ENCODE measurements at regions not wholly inside any gene's neighbourhood (a gene's known extent, or its start where the extent isn't known, plus 50 kb on each side); places are given as distances from the start of the nearest gene placed in this dataset.
"Not testable (repeated sequence)": the region's sequence is repeated elsewhere in the genome, so short reads cannot be mapped to it uniquely, and the experiment has no call there.

DNA sequence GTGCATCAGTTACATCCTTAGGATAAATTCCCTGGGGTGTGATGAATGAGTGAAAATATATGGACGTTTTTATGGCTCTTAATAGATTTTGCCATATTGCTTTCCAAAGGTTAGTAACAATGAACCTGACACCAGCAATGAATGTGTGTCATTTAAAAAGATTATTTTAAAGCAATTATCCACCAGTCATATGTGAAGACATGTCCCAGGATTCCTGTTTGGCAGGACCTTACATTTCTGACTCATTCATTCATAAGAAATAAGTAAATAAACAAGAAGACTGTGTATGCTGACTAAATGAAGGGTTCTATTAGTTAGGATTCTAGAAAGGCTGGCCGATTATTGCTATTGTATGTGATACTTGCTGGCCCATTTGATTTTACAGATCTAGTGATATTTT lies 201.5 kb downstream of the SOX2 start:
- TF ChIP-seq, protein P1, sequence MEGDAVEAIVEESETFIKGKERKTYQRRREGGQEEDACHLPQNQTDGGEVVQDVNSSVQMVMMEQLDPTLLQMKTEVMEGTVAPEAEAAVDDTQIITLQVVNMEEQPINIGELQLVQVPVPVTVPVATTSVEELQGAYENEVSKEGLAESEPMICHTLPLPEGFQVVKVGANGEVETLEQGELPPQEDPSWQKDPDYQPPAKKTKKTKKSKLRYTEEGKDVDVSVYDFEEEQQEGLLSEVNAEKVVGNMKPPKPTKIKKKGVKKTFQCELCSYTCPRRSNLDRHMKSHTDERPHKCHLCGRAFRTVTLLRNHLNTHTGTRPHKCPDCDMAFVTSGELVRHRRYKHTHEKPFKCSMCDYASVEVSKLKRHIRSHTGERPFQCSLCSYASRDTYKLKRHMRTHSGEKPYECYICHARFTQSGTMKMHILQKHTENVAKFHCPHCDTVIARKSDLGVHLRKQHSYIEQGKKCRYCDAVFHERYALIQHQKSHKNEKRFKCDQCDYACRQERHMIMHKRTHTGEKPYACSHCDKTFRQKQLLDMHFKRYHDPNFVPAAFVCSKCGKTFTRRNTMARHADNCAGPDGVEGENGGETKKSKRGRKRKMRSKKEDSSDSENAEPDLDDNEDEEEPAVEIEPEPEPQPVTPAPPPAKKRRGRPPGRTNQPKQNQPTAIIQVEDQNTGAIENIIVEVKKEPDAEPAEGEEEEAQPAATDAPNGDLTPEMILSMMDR (IDR thresholded peaks at IDR 0.05): no peak
- ATAC-seq (ENCODE audit: low FRiP score): no peak
- no peak for DNase-seq (ENCODE audit: low spot score)

DNA sequence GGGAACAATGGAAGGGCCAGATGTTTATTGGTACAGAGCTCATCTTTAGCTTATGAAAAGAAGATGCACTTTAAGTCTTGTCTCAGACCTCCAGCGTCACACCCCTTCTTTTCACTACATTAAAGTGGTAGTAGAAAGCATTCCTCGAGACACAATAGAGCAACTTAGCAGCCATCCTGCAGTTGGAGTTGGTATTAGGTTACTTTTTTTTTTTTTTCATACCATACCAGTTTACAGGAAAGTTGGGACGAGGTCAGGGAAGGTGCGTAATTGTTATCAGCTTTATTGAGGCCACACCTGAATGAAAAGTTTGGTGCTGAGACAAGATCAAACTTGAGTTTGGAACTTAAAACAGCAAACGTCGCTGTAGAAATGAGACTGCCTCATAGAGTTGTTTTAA lies 203.8 kb downstream of the SOX2 start:
- ATAC-seq (ENCODE audit: low FRiP score) (no peak), DNase-seq (ENCODE audit: low spot score) (no peak)
- TF ChIP-seq, protein P1 (IDR thresholded peaks at IDR 0.05): no peak

DNA sequence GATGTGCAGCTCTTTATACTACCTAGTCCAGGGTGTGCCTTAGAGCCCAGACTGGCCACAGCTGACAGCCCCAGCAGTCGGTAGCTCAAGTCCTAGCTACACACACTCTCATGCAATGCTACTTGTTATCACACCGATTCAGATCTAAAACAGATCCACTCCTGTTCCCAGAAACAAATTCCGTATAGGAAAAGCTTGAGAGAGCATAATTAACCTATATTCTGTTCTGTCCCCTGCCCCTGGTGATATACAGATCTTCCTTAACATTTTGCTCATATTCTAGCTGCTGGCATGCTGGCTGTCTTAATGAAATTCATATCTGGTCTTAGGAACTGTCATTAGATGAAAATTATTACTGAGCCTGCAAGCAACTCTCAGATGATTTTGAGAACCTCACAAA lies 204.3 kb downstream of the SOX2 start:
- no peak for ATAC-seq (ENCODE audit: low FRiP score)
- TF ChIP-seq, protein P1 (IDR thresholded peaks at IDR 0.05): no peak
- no peak for DNase-seq (ENCODE audit: low spot score)

DNA sequence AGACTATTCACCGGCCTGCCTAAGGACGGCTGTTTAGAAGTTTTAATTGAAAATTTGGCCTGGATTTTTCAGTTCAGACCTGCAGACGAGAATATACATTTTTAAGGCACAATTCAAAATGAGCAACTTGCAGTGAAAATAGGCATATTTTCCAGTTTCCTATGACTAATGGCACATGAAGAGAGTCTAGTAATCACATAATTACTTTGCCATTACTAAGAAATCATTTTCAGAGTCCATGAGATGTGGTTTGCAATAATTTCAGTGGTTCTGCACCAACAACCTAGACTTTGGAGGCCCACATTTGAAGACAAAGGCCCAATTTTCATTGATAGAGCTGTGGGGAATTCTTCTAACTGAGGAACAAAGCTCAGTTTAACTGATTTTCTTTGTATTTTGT lies 205.3 kb downstream of the SOX2 start:
- TF ChIP-seq, protein P1 (IDR thresholded peaks at IDR 0.05): no peak
- DNase-seq (ENCODE audit: low spot score) (no peak), ATAC-seq (ENCODE audit: low FRiP score) (no peak)

DNA sequence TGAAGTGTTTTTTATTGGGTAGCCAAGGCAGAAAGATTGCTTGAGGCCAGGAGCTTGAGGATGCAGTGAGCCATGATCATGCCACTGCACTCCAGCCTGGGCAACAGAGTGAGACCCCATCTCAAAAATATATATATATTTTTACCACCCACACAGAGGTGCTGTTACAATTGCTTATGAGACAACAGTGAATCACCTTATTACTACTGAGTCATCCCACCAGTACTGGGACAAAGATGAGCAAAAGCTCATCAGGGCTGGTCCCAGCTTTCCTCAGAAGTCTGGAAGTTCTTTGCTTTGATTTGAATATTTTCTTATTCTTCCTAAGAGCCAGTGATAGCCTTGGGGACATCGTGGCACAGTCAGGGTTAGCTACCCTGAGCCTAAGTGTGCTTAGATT lies 207.7 kb downstream of the SOX2 start:
- ATAC-seq (ENCODE audit: low FRiP score): no peak
- TF ChIP-seq, protein P1 (IDR thresholded peaks at IDR 0.05): no peak
- DNase-seq (ENCODE audit: low spot score): no peak

DNA sequence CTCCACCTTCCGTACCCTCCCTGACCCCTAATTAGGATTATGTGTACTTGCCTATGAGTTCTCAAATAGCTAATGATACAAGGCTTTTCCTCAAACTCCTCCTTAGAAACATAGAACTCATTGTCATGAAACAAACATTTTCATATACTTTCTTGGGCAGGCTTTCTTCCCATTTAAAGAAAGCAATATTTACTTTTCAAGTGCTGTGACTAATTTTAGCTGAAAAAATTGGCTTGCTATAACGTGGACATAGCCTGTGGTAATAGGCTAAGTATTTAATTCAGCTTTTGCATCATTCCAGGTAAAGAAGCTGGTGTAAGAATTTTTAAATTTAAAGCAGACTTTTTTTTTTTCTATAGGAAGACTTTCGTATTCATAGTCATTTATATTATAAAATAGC lies 208.7 kb downstream of the SOX2 start:
- no peak for ATAC-seq (ENCODE audit: low FRiP score)
- TF ChIP-seq, protein P1 (IDR thresholded peaks at IDR 0.05): no peak
- no peak for DNase-seq (ENCODE audit: low spot score)

DNA sequence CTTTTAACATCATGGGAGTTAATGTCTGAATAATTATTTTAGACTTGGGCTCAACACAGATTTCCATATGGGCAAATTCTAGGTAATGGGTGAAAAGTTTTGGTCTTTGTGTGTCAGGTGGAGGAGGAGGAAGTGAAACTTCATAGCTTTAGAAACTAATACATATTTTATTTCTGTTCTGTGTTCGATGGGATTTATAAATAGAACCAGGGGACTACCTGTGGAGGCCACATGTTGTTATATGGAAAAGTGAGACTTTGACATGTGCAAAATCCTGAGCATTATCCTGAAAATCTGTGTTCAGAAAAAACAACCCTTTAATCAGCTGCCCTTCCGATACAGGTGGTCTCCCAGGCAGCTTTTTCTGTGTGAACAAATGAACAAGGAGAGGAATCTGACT lies 209.5 kb downstream of the SOX2 start:
- no peak for DNase-seq (ENCODE audit: low spot score)
- ATAC-seq (ENCODE audit: low FRiP score): no peak
- TF ChIP-seq, protein P1 (IDR thresholded peaks at IDR 0.05): no peak

DNA sequence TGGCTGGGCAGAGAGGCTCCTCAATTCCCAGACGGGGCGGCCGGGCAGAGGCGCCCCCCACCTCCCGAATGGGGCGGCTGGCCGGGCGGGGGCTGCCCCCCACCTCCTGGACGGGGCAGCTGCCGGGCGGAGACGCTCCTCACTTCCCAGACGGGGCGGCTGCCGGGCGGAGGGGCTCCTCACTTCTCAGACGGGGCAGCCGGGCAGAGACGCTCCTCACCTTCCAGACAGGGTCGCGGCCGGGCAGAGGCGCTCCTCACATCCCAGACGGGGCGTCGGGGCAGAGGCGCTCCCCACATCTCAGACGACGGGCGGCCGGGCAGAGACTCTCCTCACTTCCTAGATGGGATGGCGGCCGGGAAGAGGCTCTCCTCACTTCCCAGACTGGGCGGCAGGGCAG lies 214.1 kb downstream of the SOX2 start:
- not testable (repeated sequence) for ATAC-seq (ENCODE audit: low FRiP score); DNase-seq (ENCODE audit: low spot score)
